PFSK-1 (cell line): ENCODE measurements at regions not wholly inside any gene's neighbourhood (a gene's known extent, or its start where the extent isn't known, plus 50 kb on each side); places are given as distances from the start of the nearest gene placed in this dataset.

ENCODE experiments used
- FOXP2 ChIP-seq: optimal IDR thresholded peaks from 2 replicates; pipeline ENCODE3; 2011; ENCODE audit warnings: borderline replicate concordance, control low read depth, inconsistent platforms; ENCODE audit not compliant: insufficient read depth; ENCODE audit errors: extremely low read length, extremely low read depth
- POLR2AphosphoS5 ChIP-seq: IDR thresholded peaks from 2 replicates; pipeline ENCODE4 v1.6.1; 2012; ENCODE audit warnings: low read depth, mild to moderate bottlenecking, control low read depth, low read length, moderate library complexity
- SIN3A ChIP-seq: IDR thresholded peaks from 2 replicates; pipeline ENCODE4 v1.6.1; 2012; ENCODE audit warnings: mild to moderate bottlenecking, low read length, moderate library complexity, borderline replicate concordance; ENCODE audit not compliant: insufficient read depth
- TAF1 ChIP-seq: IDR thresholded peaks from 2 replicates; pipeline ENCODE4 v1.6.1; 2012; ENCODE audit warnings: low read length, control low read depth, borderline replicate concordance; ENCODE audit not compliant: insufficient read depth
- TF ChIP-seq, protein P1 (sequence below), 2 experiments: IDR thresholded peaks; 2 replicates each; pipeline versions ENCODE4 v1.6.1 to v1.8.0; 2011 to 2012; ENCODE audit warnings: low read depth in 2 of 2, low read length in 2 of 2, control low read depth in 1 of 2, inconsistent platforms in 1 of 2, mild to moderate bottlenecking in 1 of 2, moderate library complexity in 1 of 2; ENCODE audit not compliant: insufficient read depth in 1 of 2

DNA sequence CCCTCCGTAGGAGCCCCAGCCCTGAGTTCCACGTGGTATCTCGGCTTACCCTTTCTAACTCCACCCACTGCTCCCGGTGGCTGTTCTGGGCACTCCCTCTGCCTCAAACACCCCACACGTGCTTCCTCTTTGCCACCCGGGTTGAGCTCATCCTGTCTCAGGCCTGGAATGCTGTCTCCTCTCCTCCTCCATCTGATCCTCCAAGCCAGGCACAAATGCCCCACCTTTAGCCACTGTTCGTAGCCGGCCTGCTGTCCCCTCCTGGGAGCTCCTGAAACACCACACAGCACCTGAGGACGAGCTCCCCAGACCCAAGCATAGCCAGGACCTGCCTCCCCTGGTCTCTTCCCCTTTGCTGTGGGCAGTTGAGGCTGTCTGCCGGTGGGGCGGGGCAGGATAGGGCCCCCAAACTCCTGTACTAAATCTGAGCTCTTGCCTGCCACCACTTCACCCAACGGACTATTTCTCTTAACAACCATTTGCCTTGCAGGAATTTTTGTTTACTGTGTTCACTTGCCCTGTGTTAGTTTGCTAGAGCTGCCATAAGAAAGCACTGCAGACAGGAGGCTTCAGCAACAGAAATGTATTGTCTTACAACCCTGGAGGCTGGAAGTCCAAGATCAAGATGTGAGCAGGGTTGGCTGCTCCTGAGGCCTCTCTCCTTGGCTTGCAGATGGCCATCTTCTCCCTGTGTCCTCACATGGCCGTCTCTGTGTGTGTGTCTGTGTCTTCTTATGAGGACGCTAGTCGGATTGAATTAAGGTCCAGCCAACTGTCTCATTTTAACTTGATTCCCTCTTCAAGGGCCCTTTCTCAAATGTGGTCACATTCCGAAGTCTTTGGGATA lies 58.3 kb upstream of the SHH start:
- TF ChIP-seq SIN3A: no peak
- TF ChIP-seq TAF1: no peak
- TF ChIP-seq, protein P1, sequence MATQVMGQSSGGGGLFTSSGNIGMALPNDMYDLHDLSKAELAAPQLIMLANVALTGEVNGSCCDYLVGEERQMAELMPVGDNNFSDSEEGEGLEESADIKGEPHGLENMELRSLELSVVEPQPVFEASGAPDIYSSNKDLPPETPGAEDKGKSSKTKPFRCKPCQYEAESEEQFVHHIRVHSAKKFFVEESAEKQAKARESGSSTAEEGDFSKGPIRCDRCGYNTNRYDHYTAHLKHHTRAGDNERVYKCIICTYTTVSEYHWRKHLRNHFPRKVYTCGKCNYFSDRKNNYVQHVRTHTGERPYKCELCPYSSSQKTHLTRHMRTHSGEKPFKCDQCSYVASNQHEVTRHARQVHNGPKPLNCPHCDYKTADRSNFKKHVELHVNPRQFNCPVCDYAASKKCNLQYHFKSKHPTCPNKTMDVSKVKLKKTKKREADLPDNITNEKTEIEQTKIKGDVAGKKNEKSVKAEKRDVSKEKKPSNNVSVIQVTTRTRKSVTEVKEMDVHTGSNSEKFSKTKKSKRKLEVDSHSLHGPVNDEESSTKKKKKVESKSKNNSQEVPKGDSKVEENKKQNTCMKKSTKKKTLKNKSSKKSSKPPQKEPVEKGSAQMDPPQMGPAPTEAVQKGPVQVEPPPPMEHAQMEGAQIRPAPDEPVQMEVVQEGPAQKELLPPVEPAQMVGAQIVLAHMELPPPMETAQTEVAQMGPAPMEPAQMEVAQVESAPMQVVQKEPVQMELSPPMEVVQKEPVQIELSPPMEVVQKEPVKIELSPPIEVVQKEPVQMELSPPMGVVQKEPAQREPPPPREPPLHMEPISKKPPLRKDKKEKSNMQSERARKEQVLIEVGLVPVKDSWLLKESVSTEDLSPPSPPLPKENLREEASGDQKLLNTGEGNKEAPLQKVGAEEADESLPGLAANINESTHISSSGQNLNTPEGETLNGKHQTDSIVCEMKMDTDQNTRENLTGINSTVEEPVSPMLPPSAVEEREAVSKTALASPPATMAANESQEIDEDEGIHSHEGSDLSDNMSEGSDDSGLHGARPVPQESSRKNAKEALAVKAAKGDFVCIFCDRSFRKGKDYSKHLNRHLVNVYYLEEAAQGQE (IDR thresholded peaks at IDR 0.05; ENCODE audit: insufficient read depth in 1 of 2, low read depth in 2 of 2, low read length in 2 of 2): no peak
- no peak for TF ChIP-seq FOXP2
- no peak for TF ChIP-seq POLR2AphosphoS5

DNA sequence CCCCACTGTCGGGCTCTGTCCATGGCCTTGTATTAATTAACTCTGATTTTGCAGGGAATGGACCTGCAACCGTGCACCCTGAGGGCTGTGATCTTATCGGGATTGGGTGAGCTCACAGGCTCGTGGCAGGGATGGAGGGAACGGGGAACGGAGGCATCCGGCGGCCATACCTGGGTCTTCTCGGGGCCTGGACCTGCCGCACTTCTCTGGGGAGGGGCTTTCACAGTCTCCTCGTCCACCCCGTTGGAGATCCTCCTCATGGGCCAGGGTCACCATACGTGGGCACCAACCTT lies 57.5 kb upstream of the SHH start:
- TF ChIP-seq TAF1: no peak
- no peak for TF ChIP-seq POLR2AphosphoS5
- TF ChIP-seq, protein P1 (IDR thresholded peaks at IDR 0.05; ENCODE audit: insufficient read depth in 1 of 2, low read depth in 2 of 2, low read length in 2 of 2): no peak

DNA sequence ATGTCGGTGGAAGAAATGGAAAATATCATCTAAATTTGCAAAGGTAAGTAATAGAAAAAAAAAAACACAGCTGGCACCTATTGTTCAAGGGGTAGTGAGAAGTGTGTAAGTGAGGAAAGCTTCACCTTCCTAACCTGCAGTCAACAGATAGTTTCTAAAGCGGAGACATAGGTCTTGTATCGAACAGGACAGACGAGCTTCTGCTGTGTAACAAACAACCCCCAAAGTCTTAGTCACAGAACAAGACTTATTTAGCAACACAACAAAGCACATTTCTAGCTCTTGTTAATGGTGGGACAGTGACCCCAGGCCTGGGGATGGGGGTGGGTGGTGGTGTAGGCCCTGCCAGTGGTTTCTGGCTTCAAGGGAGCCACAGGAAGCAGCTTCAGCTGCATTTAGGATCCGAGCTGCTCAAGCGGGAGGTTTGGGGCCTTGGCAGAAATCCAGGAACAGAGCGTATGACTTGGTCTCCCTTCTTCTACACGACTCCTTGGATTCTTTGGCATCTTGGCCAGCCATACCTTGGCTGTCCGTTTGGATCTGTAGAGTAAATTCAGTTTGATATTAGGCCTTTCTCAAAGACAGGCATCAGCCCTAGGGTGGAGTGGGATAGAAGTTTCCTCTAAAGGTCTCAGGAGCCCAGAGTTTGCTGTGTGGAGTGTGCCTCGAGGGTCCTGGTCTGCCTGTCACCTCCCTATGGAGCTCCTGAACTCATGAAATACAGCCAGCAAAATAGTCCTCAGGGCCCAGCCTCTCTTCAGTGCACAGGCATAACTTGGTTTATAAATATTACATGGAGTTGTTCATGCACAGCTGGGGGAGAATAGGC lies 56.9 kb upstream of the SHH start:
- TF ChIP-seq TAF1 (no peak), FOXP2 (no peak), SIN3A (no peak), POLR2AphosphoS5 (no peak)
- TF ChIP-seq, protein P1 (IDR thresholded peaks at IDR 0.05; ENCODE audit: insufficient read depth in 1 of 2, low read depth in 2 of 2, low read length in 2 of 2): no peak

DNA sequence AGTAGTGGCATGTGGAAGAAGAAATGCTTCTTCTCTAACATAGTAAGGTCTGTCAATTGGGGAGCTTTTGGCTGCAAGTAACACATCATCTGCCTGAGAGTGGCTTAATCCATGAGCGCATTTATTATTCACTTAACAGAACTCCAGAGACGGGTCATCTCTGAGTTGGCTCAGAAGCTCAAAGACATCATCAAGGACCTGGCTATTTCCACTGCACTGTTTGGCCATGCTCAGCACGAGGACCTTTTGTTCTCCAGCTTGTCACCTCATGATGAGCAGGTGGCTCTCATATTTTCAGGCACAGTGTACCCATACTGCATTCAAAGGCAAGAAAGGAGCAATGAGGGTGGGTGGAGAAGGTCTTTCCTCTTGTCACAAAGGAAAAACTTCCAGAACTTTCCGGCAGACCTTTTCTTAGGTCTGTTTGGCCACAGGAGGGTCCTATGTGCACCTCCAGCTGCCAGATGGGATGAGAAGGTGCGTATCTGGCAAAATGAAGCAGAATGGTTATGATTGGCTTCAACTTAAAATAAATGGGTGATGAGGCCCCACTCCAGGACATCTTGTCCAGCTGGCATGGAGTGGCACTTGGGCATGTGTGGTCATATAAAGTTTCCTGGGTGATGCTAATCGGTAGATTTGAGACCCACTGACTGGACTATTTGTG lies 55.6 kb upstream of the SHH start:
- TF ChIP-seq TAF1: no peak
- TF ChIP-seq, protein P1 (IDR thresholded peaks at IDR 0.05; ENCODE audit: insufficient read depth in 1 of 2, low read depth in 2 of 2, low read length in 2 of 2): no peak
- TF ChIP-seq POLR2AphosphoS5: no peak
- TF ChIP-seq FOXP2: no peak
- TF ChIP-seq SIN3A: no peak
